Sigmoid colon (tissue), 4 donors: ENCODE measurements at regions not wholly inside any gene's neighbourhood (a gene's known extent, or its start where the extent isn't known, plus 50 kb on each side); places are given as distances from the start of the nearest gene placed in this dataset.

Experiments used
- CTCF ChIP-seq, 4 experiments: fragments of 450-650 bp in 3 of 4; fragments of 200-600 bp in 1 of 4; IDR thresholded peaks; one replicate each; pipeline ENCODE4 v1.5.1; 2016 to 2019; ENCODE audit warnings: antibody characterized with exemption in 4 of 4, mild to moderate bottlenecking in 3 of 4, moderate library complexity in 2 of 4
- POLR2AphosphoS5 ChIP-seq, 4 donors: sonication (generic); formaldehyde crosslinking; IDR thresholded peaks; one replicate each; pipeline ENCODE4 v1.6.1; 2017; ENCODE audit warnings: antibody characterized with exemption in 4 of 4

GRCh38 chr4:120353235-120353634 lies 286.6 kb upstream of the MAD2L1 start:
- TF ChIP-seq POLR2AphosphoS5 (IDR thresholded peaks at IDR 0.05) (no peak), CTCF (IDR thresholded peaks at IDR 0.05) (no peak)
